Colonic mucosa (tissue), 4 donors: ENCODE measurements at regions not wholly inside any gene's neighbourhood (a gene's known extent, or its start where the extent isn't known, plus 50 kb on each side); places are given as distances from the start of the nearest gene placed in this dataset.

ENCODE experiments used
- DNase-seq: peaks from one replicate; pipeline ENCODE4 v3.0.0-alpha.2; 2020
- H3K27ac ChIP-seq: fragments of 200-600 bp; one replicate; pipeline ENCODE4 v1.8.0; 2021
- H3K27me3 ChIP-seq: fragments of 200-600 bp; one replicate; pipeline ENCODE4 v1.8.0; 2021
- H3K36me3 ChIP-seq: fragments of 200-600 bp; one replicate; pipeline ENCODE4 v1.8.0; 2021
- H3K4me1 ChIP-seq: fragments of 200-600 bp; one replicate; pipeline ENCODE4 v1.8.0; 2021; ENCODE audit warnings: mild to moderate bottlenecking
- H3K4me3 ChIP-seq: fragments of 200-600 bp; one replicate; pipeline ENCODE4 v1.8.0; 2021
- H3K9ac ChIP-seq, 2 donors: one replicate each; pipeline ENCODE4 v1.7.0; 2013; ENCODE audit warnings: control low read depth in 2 of 2, low read depth in 2 of 2, low read length in 2 of 2
- H3K9me3 ChIP-seq: fragments of 200-600 bp; one replicate; pipeline ENCODE4 v1.8.0; 2021
- CTCF ChIP-seq: fragments of 200-600 bp; IDR thresholded peaks from one replicate; pipeline ENCODE4 v1.8.0; 2022; ENCODE audit warnings: antibody characterized with exemption, mild to moderate bottlenecking
- intact Hi-C: fragments of 100-400 bp; cut with DNase I; formaldehyde crosslinking; loops from one replicate; pipeline ENCODE4 v1.14.1; 2022
- donor health status: healthy.
- donor health status: DM: no; HTN: no; CAD: no.
- donor health status: DM: no; HTN: no; CAD: no.

- Histone ChIP-seq H3K36me3 (no peaks in the 10 kb centered on the region), H3K27ac (no peak overlapping the region), H3K9ac (no peak overlapping the region), H3K4me1 (no peaks in the 10 kb centered on the region), H3K9me3 (no peaks in the 10 kb centered on the region), H3K4me3 (no peak overlapping the region), H3K27me3 (no peaks in the 10 kb centered on the region)
- no peak for DNase-seq
- TF ChIP-seq CTCF = no peak
- intact Hi-C loops = no loop called here
These were observed 250.3 kb upstream of the SEMA6A start for GRCh38 chr5:116824751-116825438.

- H3K4me3 ChIP-seq = no peak overlapping the region
- no peaks in the 10 kb centered on the region for H3K27me3 ChIP-seq
- intact Hi-C loops = no loop called here
- TF ChIP-seq CTCF = no peak
- no peak overlapping the region for H3K27ac ChIP-seq
- no peak overlapping the region for H3K9ac ChIP-seq
- no peaks in the 10 kb centered on the region for H3K36me3 ChIP-seq
- H3K9me3 ChIP-seq = no peaks in the 10 kb centered on the region
- no peak for DNase-seq
- no peaks in the 10 kb centered on the region for H3K4me1 ChIP-seq
These were observed 240.2 kb upstream of the SEMA6A start for GRCh38 chr5:116814626-116815385.

GRCh38 chr5:116813906-116814305 lies 239.3 kb upstream of the SEMA6A start:
- intact Hi-C loops = no loop called here
- H3K36me3 ChIP-seq = no peaks in the 10 kb centered on the region

GRCh38 chr5:116813356-116813755 lies 238.7 kb upstream of the SEMA6A start:
- Histone ChIP-seq H3K4me3 (no peak overlapping the region), H3K36me3 (no peaks in the 10 kb centered on the region), H3K9me3 (no peaks in the 10 kb centered on the region), H3K9ac (no peak overlapping the region), H3K27me3 (no peaks in the 10 kb centered on the region), H3K27ac (no peak overlapping the region), H3K4me1 (no peaks in the 10 kb centered on the region)
- no peak for TF ChIP-seq CTCF
- DNase-seq = no peak
- intact Hi-C loops = no loop called here

More at GRCh38 chr5:116813906-116814305, 239.3 kb upstream of the SEMA6A start:
- no peak for DNase-seq
- TF ChIP-seq CTCF = no peak
- no peak overlapping the region for H3K27ac ChIP-seq
- H3K27me3 ChIP-seq = no peaks in the 10 kb centered on the region
- H3K9ac ChIP-seq = no peak overlapping the region
- H3K4me3 ChIP-seq = no peak overlapping the region
- H3K9me3 ChIP-seq = no peaks in the 10 kb centered on the region
- no peaks in the 10 kb centered on the region for H3K4me1 ChIP-seq

GRCh38 chr5:116810951-116811350 lies 236.3 kb upstream of the SEMA6A start:
- no peaks in the 10 kb centered on the region for H3K36me3 ChIP-seq
- intact Hi-C loops = no loop called here
- TF ChIP-seq CTCF = no peak
- H3K9me3 ChIP-seq = no peaks in the 10 kb centered on the region
- no peak overlapping the region for H3K27ac ChIP-seq
- no peaks in the 10 kb centered on the region for H3K27me3 ChIP-seq
- no peak overlapping the region for H3K4me3 ChIP-seq
- H3K9ac ChIP-seq = no peak overlapping the region
- no peak for DNase-seq
- H3K4me1 ChIP-seq = no peaks in the 10 kb centered on the region
